Epithelial cell of esophagus (primary cell): ENCODE measurements at regions not wholly inside any gene's neighbourhood (a gene's known extent, or its start where the extent isn't known, plus 50 kb on each side); places are given as distances from the start of the nearest gene placed in this dataset.

Experiments
- DNase-seq: peaks from one replicate; pipeline ENCODE4 v3.0.0; 2010; ENCODE audit warnings: low read depth
- H3K4me3 ChIP-seq: 2 replicates; pipeline ENCODE4 v1.5.1; 2011; ENCODE audit warnings: mild to moderate bottlenecking, low read length, control low read depth
- CTCF ChIP-seq: IDR thresholded peaks from 2 replicates; pipeline ENCODE4 v1.5.1; 2011; ENCODE audit warnings: low read depth, mild to moderate bottlenecking, low read length, control low read depth, inconsistent platforms; ENCODE audit not compliant: insufficient read depth; ENCODE audit errors: missing control alignments

GRCh38 chr7:24341691-24342413, 57.9 kb downstream of the NPY start:
- TF ChIP-seq CTCF: no peak
- peak; percentile 33 for DNase-seq
- no peak overlapping the region for H3K4me3 ChIP-seq

- no peak overlapping the region for H3K4me3 ChIP-seq
- no peak for DNase-seq
- TF ChIP-seq CTCF: no peak
Measured at GRCh38 chr7:24343614-24344013, 59.6 kb downstream of the NPY start.

GRCh38 chr7:24346129-24346528, 62.1 kb downstream of the NPY start:
- no peak for DNase-seq
- TF ChIP-seq CTCF: no peak
- no peak overlapping the region for H3K4me3 ChIP-seq

GRCh38 chr7:24346716-24347115, 62.7 kb downstream of the NPY start:
- no peak overlapping the region for H3K4me3 ChIP-seq
- no peak for TF ChIP-seq CTCF
- DNase-seq: no peak

GRCh38 chr7:24349339-24349738, 65.3 kb downstream of the NPY start:
- H3K4me3 ChIP-seq: no peak overlapping the region
- TF ChIP-seq CTCF: no peak
- no peak for DNase-seq

GRCh38 chr7:24354456-24354855, 70.5 kb downstream of the NPY start:
- no peak for DNase-seq
- TF ChIP-seq CTCF: no peak
- no peak overlapping the region for H3K4me3 ChIP-seq
